Spinal cord (tissue), 9 donors: ENCODE measurements at regions not wholly inside any gene's neighbourhood (a gene's known extent, or its start where the extent isn't known, plus 50 kb on each side); places are given as distances from the start of the nearest gene placed in this dataset.
"Not testable (repeated sequence)": the region's sequence is repeated elsewhere in the genome, so short reads cannot be mapped to it uniquely, and the experiment has no call there.

Source experiments
- DNase-seq, 6 donors: peaks; one replicate each; pipeline versions ENCODE4 v3.0.0 to v3.0.0-alpha.2; 2013 to 2015; ENCODE audit warnings: low spot score in 6 of 6, low read depth in 4 of 6
- H3K27ac ChIP-seq: one replicate; pipeline ENCODE4 v1.5.1; 2013; ENCODE audit warnings: low read depth, low read length, control low read depth
- H3K27me3 ChIP-seq: one replicate; pipeline ENCODE4 v1.6.1; 2013; ENCODE audit warnings: low read length; ENCODE audit not compliant: control insufficient read depth, insufficient read depth
- H3K36me3 ChIP-seq: one replicate; pipeline ENCODE4 v1.6.1; 2013; ENCODE audit warnings: low read length; ENCODE audit not compliant: control insufficient read depth, insufficient read depth
- H3K4me1 ChIP-seq: one replicate; pipeline ENCODE4 v1.6.1; 2013; ENCODE audit warnings: low read length; ENCODE audit not compliant: control insufficient read depth, insufficient read depth
- H3K4me3 ChIP-seq: one replicate; pipeline ENCODE4 v1.5.1; 2013; ENCODE audit warnings: low read depth, low read length, control low read depth
- H3K9me3 ChIP-seq: one replicate; pipeline ENCODE4 v1.6.1; 2013; ENCODE audit warnings: low read length; ENCODE audit not compliant: control insufficient read depth, insufficient read depth
- WGBS: methylation state at CpG from one replicate; pipeline ENCODE4 v1.1.5; 2013; ENCODE audit warnings: missing lambda C conversion rate; ENCODE audit not compliant: insufficient coverage; 5-methylcytosine and 5-hydroxymethylcytosine counted together
- donor health status: healthy.

GRCh38 chr16:50497592-50497991 lies 50.6 kb upstream of the NKD1 start:
- no peak for DNase-seq
- H3K27me3 ChIP-seq = no peaks in the 10 kb centered on the region
- peaks cover 7% of the 10 kb centered on the region for H3K4me1 ChIP-seq
- no peaks in the 10 kb centered on the region for H3K36me3 ChIP-seq
- WGBS = 100% methylated on average over 1 of the region's 3 CpGs
- H3K4me3 ChIP-seq = no peak overlapping the region
- peaks cover 1% of the 10 kb centered on the region for H3K9me3 ChIP-seq
- no peak overlapping the region for H3K27ac ChIP-seq

- no peak for DNase-seq
- Histone ChIP-seq H3K9me3 (no peaks in the 10 kb centered on the region), H3K4me1 (peaks cover 4% of the 10 kb centered on the region), H3K27ac (no peak overlapping the region), H3K36me3 (no peaks in the 10 kb centered on the region), H3K4me3 (no peak overlapping the region), H3K27me3 (no peaks in the 10 kb centered on the region)
- WGBS = 100% methylated on average over 1 of the region's 2 CpGs
Measured at GRCh38 chr16:50496990-50497389, 51.2 kb upstream of the NKD1 start.

GRCh38 chr16:50495673-50496072 lies 52.5 kb upstream of the NKD1 start:
- H3K4me3 ChIP-seq = no peak overlapping the region
- no peaks in the 10 kb centered on the region for H3K36me3 ChIP-seq
- no peak overlapping the region for H3K27ac ChIP-seq
- peaks cover 4% of the 10 kb centered on the region for H3K4me1 ChIP-seq
- no peaks in the 10 kb centered on the region for H3K9me3 ChIP-seq
- DNase-seq = no peak
- H3K27me3 ChIP-seq = no peaks in the 10 kb centered on the region
- WGBS = 88% methylated on average over 7 of the region's 7 CpGs

DNA sequence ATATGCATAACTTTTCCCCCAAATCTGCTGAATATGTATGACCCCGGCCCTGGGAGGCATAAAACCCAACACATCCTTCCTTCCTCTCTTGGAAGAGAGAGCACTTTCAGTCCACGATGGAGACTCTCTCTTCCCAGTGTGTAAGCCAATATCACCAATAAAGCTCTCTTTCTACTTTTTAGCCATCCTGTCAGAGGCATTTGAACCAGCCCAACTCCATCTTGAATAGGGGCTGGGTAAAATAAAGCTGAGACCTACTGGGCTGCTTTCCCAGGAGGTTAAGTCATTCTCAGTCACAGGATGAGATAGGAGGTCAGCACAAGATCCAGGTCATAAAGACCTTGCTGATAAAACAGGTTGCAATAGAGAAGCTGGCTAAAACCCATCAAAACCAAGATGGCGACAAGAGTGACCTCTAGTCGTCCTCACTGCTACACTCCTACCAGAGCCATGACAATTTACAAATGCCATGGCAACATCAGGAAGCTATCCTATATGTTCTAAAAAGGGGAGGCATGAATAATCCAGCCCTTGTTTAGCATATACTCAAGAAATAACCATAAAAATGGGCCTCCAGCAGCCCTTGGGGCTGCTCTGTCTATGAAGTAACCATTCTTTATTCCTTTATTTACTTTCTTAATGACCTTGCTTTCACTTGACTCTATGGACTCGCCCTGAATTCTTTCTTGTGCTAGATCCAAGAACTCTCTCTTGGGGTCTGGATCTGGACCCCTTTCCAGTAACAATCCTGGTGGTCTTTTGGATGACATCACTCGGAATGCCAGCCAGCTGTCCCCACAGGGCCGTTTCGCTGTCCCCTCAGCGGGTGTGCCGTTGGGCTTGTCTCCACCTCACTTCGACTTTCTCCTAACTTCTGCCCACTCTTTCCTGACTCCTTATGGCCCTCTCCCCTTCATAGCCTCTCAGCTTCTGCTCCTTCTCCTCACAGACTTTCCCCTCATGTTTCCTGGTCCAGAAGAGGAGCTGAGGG lies 53.4 kb upstream of the NKD1 start:
- Histone ChIP-seq H3K9me3 (no peaks in the 10 kb centered on the region), H3K36me3 (no peaks in the 10 kb centered on the region), H3K4me1 (peaks cover 4% of the 10 kb centered on the region), H3K4me3 (no peak overlapping the region), H3K27ac (no peak overlapping the region), H3K27me3 (no peaks in the 10 kb centered on the region)
- no peak for DNase-seq
- WGBS = 82% methylated on average over 9 of the region's 11 CpGs

- Histone ChIP-seq H3K4me1 (no peaks in the 10 kb centered on the region), H3K27me3 (no peaks in the 10 kb centered on the region), H3K4me3 (no peak overlapping the region), H3K9me3 (no peaks in the 10 kb centered on the region), H3K36me3 (no peaks in the 10 kb centered on the region), H3K27ac (no peak overlapping the region)
- 94% methylated on average over 6 of the region's 8 CpGs for WGBS
- DNase-seq = no peak
Measured at GRCh38 chr16:50491516-50491915, 56.7 kb upstream of the NKD1 start.

DNA sequence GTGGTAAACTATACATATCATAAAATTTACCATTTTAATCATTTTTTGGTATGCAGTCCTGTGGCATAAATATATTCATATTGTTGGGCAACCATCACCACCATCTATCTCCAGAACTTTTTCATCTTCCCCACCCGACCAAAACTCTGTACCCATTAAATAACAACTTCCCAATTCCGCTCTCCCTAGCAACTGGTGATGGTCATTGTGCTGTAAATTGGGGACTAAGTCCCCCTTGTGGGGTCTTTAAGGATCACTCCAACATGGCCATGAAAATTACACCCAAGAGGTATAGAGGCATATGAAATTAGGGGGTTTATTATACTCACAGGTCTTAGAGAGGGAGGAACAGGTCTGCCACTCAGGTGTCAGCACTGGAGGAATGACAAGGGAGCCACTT lies 57.4 kb upstream of the NKD1 start:
- H3K36me3 ChIP-seq = no peaks in the 10 kb centered on the region
- no peak overlapping the region for H3K4me3 ChIP-seq
- H3K9me3 ChIP-seq = no peaks in the 10 kb centered on the region
- no peak for DNase-seq
- WGBS = no CpG with 5 or more reads among the region's 2 CpGs
- H3K27ac ChIP-seq = no peak overlapping the region
- H3K4me1 ChIP-seq = no peaks in the 10 kb centered on the region
- no peaks in the 10 kb centered on the region for H3K27me3 ChIP-seq

DNA sequence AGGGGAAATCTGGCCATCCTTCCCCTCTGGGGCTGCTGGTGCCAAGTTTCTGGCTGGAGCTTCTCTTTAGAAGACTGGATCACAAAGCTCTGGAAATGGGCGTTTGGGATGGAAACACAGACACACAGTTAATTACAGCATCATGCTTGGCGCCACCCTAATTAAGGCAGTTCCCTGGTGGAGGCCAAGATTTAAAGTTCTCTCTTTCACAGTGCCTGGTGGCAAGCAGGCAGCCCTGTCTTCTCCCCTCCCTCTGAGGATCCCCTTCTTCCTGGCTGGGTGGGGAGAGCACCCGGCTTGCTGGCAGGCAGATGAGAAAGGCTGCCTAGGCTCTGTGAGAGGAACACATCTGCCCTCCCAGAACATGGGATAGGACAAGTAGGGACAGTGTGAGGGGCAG lies 59.0 kb upstream of the NKD1 start:
- peaks cover 3% of the 10 kb centered on the region for H3K9me3 ChIP-seq
- no peak overlapping the region for H3K4me3 ChIP-seq
- WGBS = 56% methylated on average over 2 of the region's 3 CpGs
- H3K4me1 ChIP-seq = no peaks in the 10 kb centered on the region
- peak in 2 of 6 donors; percentile 15 to 78 for DNase-seq
- H3K36me3 ChIP-seq = no peaks in the 10 kb centered on the region
- H3K27me3 ChIP-seq = no peaks in the 10 kb centered on the region
- H3K27ac ChIP-seq = no peak overlapping the region

- no peak for DNase-seq
- H3K4me1 ChIP-seq = no peaks in the 10 kb centered on the region
- 100% methylated on average over 1 of the region's 5 CpGs for WGBS
- no peaks in the 10 kb centered on the region for H3K36me3 ChIP-seq
- H3K27me3 ChIP-seq = no peaks in the 10 kb centered on the region
- H3K9me3 ChIP-seq = peaks cover 6% of the 10 kb centered on the region
- H3K27ac ChIP-seq = no peak overlapping the region
- H3K4me3 ChIP-seq = no peak overlapping the region
Measured at GRCh38 chr16:50487528-50487927, 60.7 kb upstream of the NKD1 start.

DNA sequence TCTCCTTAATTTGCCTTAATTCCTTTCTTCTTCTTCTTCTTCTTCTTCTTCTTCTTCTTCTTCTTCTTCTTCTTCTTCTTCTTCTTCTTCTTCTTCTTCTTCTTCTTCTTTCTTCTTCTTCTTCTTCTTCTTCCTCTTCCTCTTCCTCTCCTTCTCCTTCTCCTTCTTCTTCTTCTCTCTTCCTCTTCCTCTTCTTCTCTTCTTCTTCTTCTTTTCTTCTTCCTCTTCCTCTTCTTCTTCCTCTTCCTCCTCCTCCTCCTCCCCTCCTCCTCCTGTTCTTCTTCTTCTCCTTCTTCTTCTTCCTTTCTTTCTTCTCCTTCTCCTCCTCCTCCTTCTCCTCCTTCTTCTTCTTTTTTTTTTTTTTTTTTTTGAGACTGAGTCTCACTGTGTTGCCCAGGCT lies 62.0 kb upstream of the NKD1 start:
- not testable (repeated sequence) for H3K9me3 ChIP-seq, H3K27me3 ChIP-seq, H3K36me3 ChIP-seq, H3K4me3 ChIP-seq, H3K27ac ChIP-seq, H3K4me1 ChIP-seq, DNase-seq

DNA sequence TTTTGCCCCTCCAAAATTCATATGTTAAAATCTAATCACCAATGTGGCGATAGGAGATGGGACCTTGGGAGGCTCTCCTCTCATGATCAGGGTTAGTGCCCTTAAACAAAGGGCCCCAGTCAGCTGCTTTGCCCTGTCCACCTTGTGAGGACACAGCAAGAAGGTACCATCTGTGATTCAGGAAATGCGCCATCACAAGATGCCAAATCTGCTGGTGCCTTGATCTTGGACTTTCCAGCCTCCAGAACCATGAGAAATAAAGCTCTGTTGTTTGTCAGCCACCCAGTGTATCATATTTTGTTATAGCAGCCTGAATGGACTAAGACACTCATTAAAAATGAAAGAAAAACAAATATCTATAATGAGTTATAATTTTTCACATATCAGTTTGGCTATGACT lies 63.0 kb upstream of the NKD1 start:
- Histone ChIP-seq H3K36me3 (no peaks in the 10 kb centered on the region), H3K4me3 (no peak overlapping the region), H3K27me3 (no peaks in the 10 kb centered on the region), H3K4me1 (peaks cover 5% of the 10 kb centered on the region), H3K9me3 (peaks cover 6% of the 10 kb centered on the region), H3K27ac (no peak overlapping the region)
- WGBS = 80% methylated on average over 1 of the region's 2 CpGs
- DNase-seq = no peak
